ENCODE measurements at regions not wholly inside any gene's neighbourhood (a gene's known extent, or its start where the extent isn't known, plus 50 kb on each side); places are given as distances from the start of the nearest gene placed in this dataset.

GRCh38 chr9:7226007-7226640 lies 468.4 kb downstream of the KDM4C start:
- H3K36me3 Mint-ChIP-seq (ENCODE audit: low read depth, unreplicated experiment), result no peaks in the 10 kb centered on the region
- H3K9me3 ChIP-seq (ENCODE audit: insufficient read depth, low read depth, low read length), result no peaks in the 10 kb centered on the region
- no peak overlapping the region for H3K27ac ChIP-seq (ENCODE audit: low read depth, low read length)
- no peak overlapping the region for H3K9ac ChIP-seq (ENCODE audit: low read length)
- no peaks in the 10 kb centered on the region for H3K4me1 ChIP-seq (ENCODE audit: insufficient read depth, low read length)
- H3K4me3 Mint-ChIP-seq (ENCODE audit: unreplicated experiment), result no peak overlapping the region
- DNase-seq (ENCODE audit: low read depth), result no peak
- no peak for FAIRE-seq
- no peaks in the 10 kb centered on the region for H3K4me1 Mint-ChIP-seq (ENCODE audit: low read depth, unreplicated experiment)
- no peaks in the 10 kb centered on the region for H4K20me1 ChIP-seq (ENCODE audit: insufficient read depth, low read length)
- H2AFZ ChIP-seq (ENCODE audit: low read depth, low read length), result no peak overlapping the region
- H3K4me2 ChIP-seq (ENCODE audit: low read length), result no peak overlapping the region
- TF ChIP-seq CTCF (IDR thresholded peaks at IDR 0.05; ENCODE audit: insufficient read depth, low read depth, low read length) (no peak), EZH2 (IDR thresholded peaks at IDR 0.05; ENCODE audit: insufficient read depth, low read length) (no peak)
- no peaks in the 10 kb centered on the region for H3K79me2 ChIP-seq (ENCODE audit: insufficient read depth, low read length)
- H3K27me3 ChIP-seq (ENCODE audit: insufficient read depth, low read length), result no peaks in the 10 kb centered on the region
- H3K36me3 ChIP-seq (ENCODE audit: insufficient read depth, low read length), result no peaks in the 10 kb centered on the region
- H3K27ac Mint-ChIP-seq (ENCODE audit: unreplicated experiment), result no peak overlapping the region
- peaks cover 3% of the 10 kb centered on the region for H3K9me3 Mint-ChIP-seq (ENCODE audit: unreplicated experiment)
- H3K4me3 ChIP-seq (ENCODE audit: insufficient read depth, low read depth, low read length), result no peak overlapping the region
- peaks cover 2% of the 10 kb centered on the region for H3K27me3 Mint-ChIP-seq (ENCODE audit: low read depth, unreplicated experiment)

Data from astrocyte (in vitro differentiated cells and primary cell).